ENCODE measurements at regions not wholly inside any gene's neighbourhood (a gene's known extent, or its start where the extent isn't known, plus 50 kb on each side); places are given as distances from the start of the nearest gene placed in this dataset.

DNA sequence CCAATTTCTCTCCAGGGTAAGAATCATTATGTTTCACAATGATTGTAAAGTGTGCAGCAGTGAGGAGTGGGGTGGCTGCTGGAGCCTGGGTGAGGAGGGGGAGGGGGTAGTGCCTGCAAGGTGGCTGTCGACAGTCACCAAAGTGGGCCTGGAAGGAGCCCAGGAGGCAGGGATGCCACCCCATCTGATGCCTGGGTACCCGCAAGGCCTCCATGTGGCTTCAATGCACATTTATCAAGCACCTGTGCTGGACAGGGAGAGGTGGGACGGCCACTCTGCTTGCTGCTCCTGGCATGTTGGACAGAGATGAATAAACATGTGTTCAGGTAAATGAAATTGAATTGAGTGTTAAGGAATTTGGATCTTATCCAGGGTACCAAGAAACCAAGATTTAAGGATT is 78.8 kb upstream of the DISP3 start:
- Mint-ChIP-seq H3K9me3 (ENCODE audit: insufficient read depth) (peaks cover 8% of the 10 kb centered on the region), H3K27ac (no peak overlapping the region), H3K4me3 (no peak overlapping the region), H3K27me3 (ENCODE audit: low read depth) (peaks cover 7% of the 10 kb centered on the region), H3K4me1 (ENCODE audit: low read depth) (peaks cover 5% of the 10 kb centered on the region), H3K36me3 (ENCODE audit: low read depth) (peaks cover 9% of the 10 kb centered on the region)
- DNase-seq = no peak
- POLR2A ChIA-PET = no interaction called here
- CTCF ChIA-PET = interaction anchor here (0.6 kb wide), 1 partner anchor 242 kb away, joined by 3 read pairs; no protein-coding TSS in a partner anchor
- ATAC-seq = no peak

DNA sequence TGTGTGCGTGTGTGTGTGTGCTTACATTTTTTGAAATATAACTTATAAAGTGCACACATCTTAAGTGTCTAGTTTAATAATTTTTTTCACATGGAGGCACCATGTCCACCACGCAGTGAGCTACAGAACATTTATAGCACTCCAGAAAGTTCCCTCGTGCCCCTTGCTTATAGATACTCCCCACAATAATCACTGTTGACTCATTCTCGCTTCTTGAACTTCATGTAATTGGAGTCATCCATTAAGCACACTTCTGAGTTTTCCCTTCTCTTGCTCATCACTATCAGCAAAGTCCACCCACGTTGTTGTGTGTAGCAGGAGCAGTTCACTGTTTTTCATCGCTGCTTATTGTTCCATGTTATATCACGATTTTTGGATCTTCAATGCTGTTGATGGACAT is 78.4 kb upstream of the DISP3 start:
- ATAC-seq (no peak), DNase-seq (no peak)
- H3K27me3 Mint-ChIP-seq (ENCODE audit: low read depth) = peaks cover 8% of the 10 kb centered on the region
- ChIA-PET POLR2A (no interaction called here), CTCF (interaction anchor here (0.6 kb wide), 1 partner anchor 241 kb away, joined by 3 read pairs; no protein-coding TSS in a partner anchor)
- H3K9me3 Mint-ChIP-seq (ENCODE audit: insufficient read depth) = peaks cover 8% of the 10 kb centered on the region
- peaks cover 3% of the 10 kb centered on the region for H3K4me1 Mint-ChIP-seq (ENCODE audit: low read depth)
- H3K4me3 Mint-ChIP-seq = no peak overlapping the region
- peaks cover 10% of the 10 kb centered on the region for H3K36me3 Mint-ChIP-seq (ENCODE audit: low read depth)
- H3K27ac Mint-ChIP-seq = no peak overlapping the region

GRCh38 chr1:11406845-11407244 is 72.1 kb upstream of the DISP3 start:
- H3K27ac Mint-ChIP-seq = peak overlapping the region; percentile 89
- CTCF ChIA-PET = interaction anchor here (1.0 to 1.4 kb wide), 4 partner anchors 23 to 236 kb away, joined by 3 to 4 read pairs (median 4); no protein-coding TSS in a partner anchor
- POLR2A ChIA-PET = no interaction called here
- ATAC-seq = peak; percentile 36
- H3K36me3 Mint-ChIP-seq (ENCODE audit: low read depth) = peaks cover 38% of the 10 kb centered on the region
- H3K27me3 Mint-ChIP-seq (ENCODE audit: low read depth) = peaks cover 8% of the 10 kb centered on the region
- peaks cover 35% of the 10 kb centered on the region for H3K4me1 Mint-ChIP-seq (ENCODE audit: low read depth)
- peak overlapping the region; percentile 40 for H3K4me3 Mint-ChIP-seq
- no peak for DNase-seq
- peaks cover 45% of the 10 kb centered on the region for H3K9me3 Mint-ChIP-seq (ENCODE audit: insufficient read depth)

DNA sequence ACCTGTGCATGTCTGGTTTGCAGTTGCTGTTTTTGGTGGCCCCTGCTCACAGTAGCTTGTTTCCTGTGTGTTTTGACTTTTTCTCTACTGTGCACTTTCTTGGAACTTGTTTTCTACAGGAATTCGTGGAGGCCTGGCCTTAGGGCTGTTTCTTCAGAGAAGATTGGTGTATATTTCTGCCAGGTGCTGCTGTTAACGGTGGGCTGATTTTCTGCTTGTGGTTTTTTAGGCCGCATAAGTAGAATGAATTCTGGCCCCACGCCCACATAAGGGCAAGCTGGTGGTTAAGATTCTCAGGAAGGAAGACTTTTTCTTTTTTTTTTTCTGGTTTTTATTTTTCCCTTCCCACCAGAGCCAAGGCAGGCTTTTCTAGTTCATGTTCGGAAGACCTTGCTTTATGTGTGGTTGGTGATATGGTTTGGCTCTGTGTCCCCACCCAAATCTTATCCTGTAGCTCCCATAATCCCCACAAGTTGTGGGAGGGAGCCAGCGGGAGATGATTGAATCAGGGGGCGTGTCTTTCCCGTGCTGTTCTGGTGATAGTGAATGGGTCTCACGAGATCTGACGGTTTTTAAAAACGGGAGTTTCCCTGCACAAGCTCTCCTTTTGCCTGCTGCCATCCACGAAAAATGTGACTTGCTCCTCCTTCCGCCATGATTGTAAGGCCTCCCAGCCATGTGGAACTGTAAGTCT is 71.5 kb upstream of the DISP3 start:
- Mint-ChIP-seq H3K9me3 (ENCODE audit: insufficient read depth) (peaks cover 45% of the 10 kb centered on the region), H3K4me1 (ENCODE audit: low read depth) (peaks cover 35% of the 10 kb centered on the region), H3K27me3 (ENCODE audit: low read depth) (peaks cover 8% of the 10 kb centered on the region), H3K4me3 (peak overlapping the region; percentile 40), H3K27ac (peak overlapping the region; percentile 89), H3K36me3 (ENCODE audit: low read depth) (peaks cover 36% of the 10 kb centered on the region)
- ChIA-PET CTCF (interaction anchor here (1.1 to 1.4 kb wide), 3 partner anchors 24 to 230 kb away, joined by 3 to 4 read pairs (median 3); no protein-coding TSS in a partner anchor), POLR2A (no interaction called here)
- peak; percentile 87 for ATAC-seq
- DNase-seq = peak; percentile 81

- CTCF ChIA-PET = no interaction called here
- H3K27ac Mint-ChIP-seq = no peak overlapping the region
- peaks cover 19% of the 10 kb centered on the region for H3K4me1 Mint-ChIP-seq (ENCODE audit: low read depth)
- H3K4me3 Mint-ChIP-seq = no peak overlapping the region
- ATAC-seq (no peak), DNase-seq (no peak)
- peaks cover 15% of the 10 kb centered on the region for H3K36me3 Mint-ChIP-seq (ENCODE audit: low read depth)
- H3K27me3 Mint-ChIP-seq (ENCODE audit: low read depth) = peaks cover 6% of the 10 kb centered on the region
- POLR2A ChIA-PET = no interaction called here
- peaks cover 27% of the 10 kb centered on the region for H3K9me3 Mint-ChIP-seq (ENCODE audit: insufficient read depth)
Measured at GRCh38 chr1:11412141-11412540, 66.8 kb upstream of the DISP3 start.

DNA sequence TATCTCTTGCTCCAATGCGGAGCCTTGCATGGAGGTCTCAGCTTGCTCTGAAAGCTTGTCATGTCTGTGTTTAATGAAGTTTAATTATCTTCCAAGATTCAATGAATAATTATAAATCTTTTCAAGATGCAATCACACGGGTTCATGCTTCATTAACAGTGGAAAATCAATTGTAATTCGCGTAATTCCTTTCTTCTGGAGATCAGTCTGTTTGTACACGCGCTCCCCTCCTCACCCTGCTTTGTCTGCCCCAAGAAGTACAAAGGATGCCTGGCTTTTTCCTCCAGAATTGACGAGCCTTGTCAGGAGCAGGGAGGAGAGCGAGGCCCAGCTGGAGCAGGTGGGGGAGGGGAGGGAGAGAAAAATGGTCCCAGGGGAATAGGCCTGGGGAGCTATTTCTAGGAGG is 65.0 kb upstream of the DISP3 start:
- ATAC-seq = no peak
- peaks cover 16% of the 10 kb centered on the region for H3K9me3 Mint-ChIP-seq (ENCODE audit: insufficient read depth)
- no peak for DNase-seq
- POLR2A ChIA-PET = no interaction called here
- peaks cover 8% of the 10 kb centered on the region for H3K36me3 Mint-ChIP-seq (ENCODE audit: low read depth)
- peaks cover 2% of the 10 kb centered on the region for H3K4me1 Mint-ChIP-seq (ENCODE audit: low read depth)
- peaks cover 12% of the 10 kb centered on the region for H3K27me3 Mint-ChIP-seq (ENCODE audit: low read depth)
- H3K4me3 Mint-ChIP-seq = no peak overlapping the region
- CTCF ChIA-PET = no interaction called here
- no peak overlapping the region for H3K27ac Mint-ChIP-seq

- POLR2A ChIA-PET = no interaction called here
- CTCF ChIA-PET = interaction anchor here (0.7 kb wide), 1 partner anchor 13 kb away, joined by 4 read pairs; no protein-coding TSS in a partner anchor
Measured at GRCh38 chr1:11414926-11415538, 63.9 kb upstream of the DISP3 start.

GRCh38 chr1:11417162-11417561 is 61.8 kb upstream of the DISP3 start:
- Mint-ChIP-seq H3K27ac (no peak overlapping the region), H3K4me3 (no peak overlapping the region), H3K9me3 (ENCODE audit: insufficient read depth) (no peaks in the 10 kb centered on the region), H3K36me3 (ENCODE audit: low read depth) (no peaks in the 10 kb centered on the region), H3K27me3 (ENCODE audit: low read depth) (peaks cover 14% of the 10 kb centered on the region), H3K4me1 (ENCODE audit: low read depth) (no peaks in the 10 kb centered on the region)
- no peak for DNase-seq
- ChIA-PET POLR2A (no interaction called here), CTCF (no interaction called here)
- ATAC-seq = no peak

More at GRCh38 chr1:11414926-11415538, 63.9 kb upstream of the DISP3 start:
- ATAC-seq (no peak), DNase-seq (no peak)
- Mint-ChIP-seq H3K36me3 (ENCODE audit: low read depth) (peaks cover 5% of the 10 kb centered on the region), H3K9me3 (ENCODE audit: insufficient read depth) (peaks cover 6% of the 10 kb centered on the region), H3K4me1 (ENCODE audit: low read depth) (no peaks in the 10 kb centered on the region), H3K4me3 (no peak overlapping the region), H3K27me3 (ENCODE audit: low read depth) (peaks cover 15% of the 10 kb centered on the region), H3K27ac (no peak overlapping the region)

- Mint-ChIP-seq H3K4me3 (no peak overlapping the region), H3K27me3 (ENCODE audit: low read depth) (peaks cover 14% of the 10 kb centered on the region), H3K4me1 (ENCODE audit: low read depth) (no peaks in the 10 kb centered on the region), H3K27ac (no peak overlapping the region), H3K36me3 (ENCODE audit: low read depth) (no peaks in the 10 kb centered on the region), H3K9me3 (ENCODE audit: insufficient read depth) (no peaks in the 10 kb centered on the region)
- ATAC-seq (no peak), DNase-seq (no peak)
- ChIA-PET CTCF (no interaction called here), POLR2A (no interaction called here)
Measured at GRCh38 chr1:11418056-11418455, 60.9 kb upstream of the DISP3 start.

- ATAC-seq (no peak), DNase-seq (no peak)
- Mint-ChIP-seq H3K4me1 (ENCODE audit: low read depth) (no peaks in the 10 kb centered on the region), H3K27me3 (ENCODE audit: low read depth) (peaks cover 14% of the 10 kb centered on the region), H3K4me3 (no peak overlapping the region), H3K9me3 (ENCODE audit: insufficient read depth) (no peaks in the 10 kb centered on the region), H3K36me3 (ENCODE audit: low read depth) (no peaks in the 10 kb centered on the region), H3K27ac (no peak overlapping the region)
- ChIA-PET POLR2A (no interaction called here), CTCF (no interaction called here)
Measured at GRCh38 chr1:11421443-11421842, 57.5 kb upstream of the DISP3 start.

DNA sequence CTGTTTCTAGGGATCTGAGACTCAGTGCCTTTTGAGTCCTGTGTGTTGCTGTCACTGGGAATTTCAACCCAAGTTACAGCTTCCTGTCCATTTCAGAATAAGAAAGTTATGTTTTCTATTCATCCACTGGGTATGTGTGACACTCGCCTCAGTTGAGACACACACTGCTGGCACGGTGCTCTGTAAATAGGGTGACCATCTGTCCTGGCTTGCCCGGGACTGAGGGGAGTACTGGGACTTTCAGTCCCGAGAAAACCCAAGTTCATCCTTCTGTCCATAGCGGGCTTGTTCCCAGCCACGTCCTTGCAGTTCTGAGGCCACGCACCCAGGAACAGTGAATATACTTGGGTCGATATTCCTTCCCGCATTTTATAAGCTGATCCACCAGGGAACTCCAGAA is 56.3 kb upstream of the DISP3 start:
- ATAC-seq = no peak
- POLR2A ChIA-PET = no interaction called here
- CTCF ChIA-PET = no interaction called here
- H3K9me3 Mint-ChIP-seq (ENCODE audit: insufficient read depth) = no peaks in the 10 kb centered on the region
- H3K36me3 Mint-ChIP-seq (ENCODE audit: low read depth) = no peaks in the 10 kb centered on the region
- no peak overlapping the region for H3K4me3 Mint-ChIP-seq
- peaks cover 14% of the 10 kb centered on the region for H3K27me3 Mint-ChIP-seq (ENCODE audit: low read depth)
- H3K27ac Mint-ChIP-seq = no peak overlapping the region
- peaks cover 4% of the 10 kb centered on the region for H3K4me1 Mint-ChIP-seq (ENCODE audit: low read depth)
- DNase-seq = no peak

DNA sequence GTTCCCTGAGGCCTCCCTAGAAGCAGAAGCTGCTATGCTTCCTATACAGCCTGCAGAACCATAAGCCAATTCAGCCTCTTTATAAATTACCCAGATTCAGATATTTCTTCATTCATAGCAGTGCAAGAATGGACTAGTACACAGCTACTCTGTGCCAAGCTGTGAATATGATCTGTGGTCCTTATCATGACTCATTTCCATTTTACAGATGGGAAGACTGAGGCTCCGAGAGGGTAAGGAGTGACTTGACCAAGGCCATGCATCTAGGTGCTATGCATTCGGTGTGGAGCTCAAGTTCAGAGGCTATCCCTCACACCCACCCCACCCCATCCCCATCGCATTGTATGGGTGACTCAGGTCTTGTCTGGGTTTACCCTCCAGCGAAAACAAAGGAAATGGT is 52.3 kb upstream of the DISP3 start:
- ChIA-PET POLR2A (no interaction called here), CTCF (no interaction called here)
- H3K36me3 Mint-ChIP-seq (ENCODE audit: low read depth) = no peaks in the 10 kb centered on the region
- no peak overlapping the region for H3K4me3 Mint-ChIP-seq
- no peak for ATAC-seq
- DNase-seq = no peak
- no peaks in the 10 kb centered on the region for H3K27me3 Mint-ChIP-seq (ENCODE audit: low read depth)
- no peaks in the 10 kb centered on the region for H3K9me3 Mint-ChIP-seq (ENCODE audit: insufficient read depth)
- peaks cover 4% of the 10 kb centered on the region for H3K4me1 Mint-ChIP-seq (ENCODE audit: low read depth)
- H3K27ac Mint-ChIP-seq = no peak overlapping the region

Data from activated CD8-positive, alpha-beta T cell treated with anti-CD3 and anti-CD28 coated beads, Interleukin-2, amount 10 ng/mL, durations not matched to agents 7 days and 5 days (primary cell).